ENCODE measurements at regions not wholly inside any gene's neighbourhood (a gene's known extent, or its start where the extent isn't known, plus 50 kb on each side); places are given as distances from the start of the nearest gene placed in this dataset.

- no peak overlapping the region for H3K4me3 ChIP-seq (ENCODE audit: low read depth, low read length)
These were observed 102.8 kb downstream of the GGTLC2 start for GRCh38 chr22:22746963-22747933.

GRCh38 chr22:22748297-22748743 is 103.9 kb downstream of the GGTLC2 start:
- TF ChIP-seq CTCF (IDR thresholded peaks at IDR 0.05; ENCODE audit: low read depth, low read length) = peak; percentile 85
- no peak overlapping the region for H3K4me3 ChIP-seq (ENCODE audit: low read depth, low read length)
- H3K27me3 ChIP-seq (ENCODE audit: insufficient read depth, low read depth, severe bottlenecking) = no peaks in the 10 kb centered on the region
- no peaks in the 10 kb centered on the region for H3K36me3 ChIP-seq
- peak; percentile 48 for DNase-seq
- no peaks in the 10 kb centered on the region for H3K9me3 ChIP-seq (ENCODE audit: severe bottlenecking)
- H3K27ac ChIP-seq = no peak overlapping the region

More at GRCh38 chr22:22746963-22747933, 102.8 kb downstream of the GGTLC2 start:
- no peaks in the 10 kb centered on the region for H3K27me3 ChIP-seq (ENCODE audit: insufficient read depth, low read depth, severe bottlenecking)
- no peaks in the 10 kb centered on the region for H3K9me3 ChIP-seq (ENCODE audit: severe bottlenecking)
- H3K27ac ChIP-seq = no peak overlapping the region
- H3K36me3 ChIP-seq = no peaks in the 10 kb centered on the region
- no peak for DNase-seq
- TF ChIP-seq CTCF (IDR thresholded peaks at IDR 0.05; ENCODE audit: low read depth, low read length) = no peak

GRCh38 chr22:22748756-22749155 is 104.3 kb downstream of the GGTLC2 start:
- Histone ChIP-seq H3K27ac (no peak overlapping the region), H3K4me3 (ENCODE audit: low read depth, low read length) (no peak overlapping the region), H3K27me3 (ENCODE audit: insufficient read depth, low read depth, severe bottlenecking) (no peaks in the 10 kb centered on the region), H3K9me3 (ENCODE audit: severe bottlenecking) (no peaks in the 10 kb centered on the region), H3K36me3 (no peaks in the 10 kb centered on the region)
- TF ChIP-seq CTCF (IDR thresholded peaks at IDR 0.05; ENCODE audit: low read depth, low read length) = no peak
- DNase-seq = no peak

GRCh38 chr22:22749167-22749758 is 104.8 kb downstream of the GGTLC2 start:
- Histone ChIP-seq H3K9me3 (ENCODE audit: severe bottlenecking) (no peaks in the 10 kb centered on the region), H3K27ac (no peak overlapping the region), H3K4me3 (ENCODE audit: low read depth, low read length) (no peak overlapping the region), H3K36me3 (no peaks in the 10 kb centered on the region), H3K27me3 (ENCODE audit: insufficient read depth, low read depth, severe bottlenecking) (no peaks in the 10 kb centered on the region)
- no peak for TF ChIP-seq CTCF (IDR thresholded peaks at IDR 0.05; ENCODE audit: low read depth, low read length)
- no peak for DNase-seq

- no peaks in the 10 kb centered on the region for H3K27me3 ChIP-seq (ENCODE audit: insufficient read depth, low read depth, severe bottlenecking)
These were observed 106.1 kb downstream of the GGTLC2 start for GRCh38 chr22:22750335-22751042.

More at GRCh38 chr22:22750335-22751042, 106.1 kb downstream of the GGTLC2 start:
- TF ChIP-seq CTCF (IDR thresholded peaks at IDR 0.05; ENCODE audit: low read depth, low read length) = no peak
- Histone ChIP-seq H3K36me3 (no peaks in the 10 kb centered on the region), H3K27ac (no peak overlapping the region), H3K4me3 (ENCODE audit: low read depth, low read length) (no peak overlapping the region), H3K9me3 (ENCODE audit: severe bottlenecking) (no peaks in the 10 kb centered on the region)
- DNase-seq = peak; percentile 35
